Aorta (tissue), 5 donors: ENCODE measurements at regions not wholly inside any gene's neighbourhood (a gene's known extent, or its start where the extent isn't known, plus 50 kb on each side); places are given as distances from the start of the nearest gene placed in this dataset.

Experiments
- ATAC-seq: fragments of 200-7000 bp; cut with Tn5 transposase; one replicate; pipeline ENCODE4 v1.9.1; 2022; ENCODE audit warnings: moderate library complexity; ENCODE audit not compliant: low FRiP score
- DNase-seq, 2 donors: peaks; one replicate each; pipeline ENCODE4 v3.0.0-alpha.2; 2020
- H3K27ac ChIP-seq, 2 donors: one replicate each; pipeline ENCODE4 v1.5.1; 2013; ENCODE audit warnings: low read length in 2 of 2, mild to moderate bottlenecking in 2 of 2, moderate library complexity in 2 of 2, control low read depth in 1 of 2, inconsistent platforms in 1 of 2, low read depth in 1 of 2
- H3K27me3 ChIP-seq, 2 donors: one replicate each; pipeline ENCODE4 v1.6.1; 2013; ENCODE audit warnings: control low read depth in 1 of 2, low read length in 1 of 2, mild to moderate bottlenecking in 1 of 2, moderate library complexity in 1 of 2; ENCODE audit not compliant: insufficient read depth in 2 of 2, control insufficient read depth in 1 of 2
- H3K36me3 ChIP-seq, 2 donors: one replicate each; pipeline ENCODE4 v1.6.1; 2013; ENCODE audit warnings: control low read depth in 1 of 2, low read length in 1 of 2, mild to moderate bottlenecking in 1 of 2; ENCODE audit not compliant: insufficient read depth in 2 of 2, control insufficient read depth in 1 of 2
- H3K4me1 ChIP-seq, 2 donors: one replicate each; pipeline ENCODE4 v1.6.1; 2013; ENCODE audit warnings: low read length in 2 of 2, control low read depth in 1 of 2, mild to moderate bottlenecking in 1 of 2, moderate library complexity in 1 of 2; ENCODE audit not compliant: insufficient read depth in 2 of 2, control insufficient read depth in 1 of 2
- H3K4me3 ChIP-seq, 2 donors: one replicate each; pipeline ENCODE4 v1.5.1; 2013; ENCODE audit warnings: low read length in 2 of 2, control low read depth in 1 of 2, mild to moderate bottlenecking in 1 of 2
- H3K9me3 ChIP-seq: one replicate; pipeline ENCODE4 v1.6.1; 2013; ENCODE audit warnings: mild to moderate bottlenecking, low read length; ENCODE audit not compliant: control insufficient read depth
- WGBS, 2 donors: extraction: QIAGEN DNeasy Blood & Tissue Kit; methylation state at CpG; one replicate each; pipeline ENCODE4 v1.1.7; 2013; 5-methylcytosine and 5-hydroxymethylcytosine counted together
- intact Hi-C, 2 donors: fragments of 100-400 bp; cut with DNase I; formaldehyde crosslinking; loops; one replicate each; pipeline versions ENCODE4 v1.14.2 to v1.15.0; 2022
- donor health status: healthy with polysubstance abuse.
- donor health status: Bipolar disorder and iron deficiency.
- donor health status: DM: no; HTN: no; CAD: no.
- donor health status: DM: no; HTN: no; CAD: no.
- donor health status: DM: yes; HTN: yes; CAD: no.

- intact Hi-C loops: no loop called here
- ATAC-seq (no peak), DNase-seq (no peak)
- H3K9me3 ChIP-seq: no peaks in the 10 kb centered on the region
- H3K36me3 ChIP-seq: no peaks in the 10 kb centered on the region
- H3K27ac ChIP-seq: no peak overlapping the region
- H3K4me3 ChIP-seq: no peak overlapping the region
- H3K4me1 ChIP-seq: peaks cover 0 to 3% of the 10 kb centered on the region in 2 donors
- WGBS, 2 donors: 2 to 4% methylated on average over 2 of the region's 2 CpGs
- no peaks in the 10 kb centered on the region for H3K27me3 ChIP-seq
These were observed 833.7 kb upstream of the CHAC2 start for GRCh38 chr2:52933878-52934277.

- intact Hi-C loops: no loop called here
- Histone ChIP-seq H3K9me3 (no peaks in the 10 kb centered on the region), H3K4me1 (peaks cover 0 to 3% of the 10 kb centered on the region in 2 donors), H3K36me3 (no peaks in the 10 kb centered on the region), H3K27me3 (no peaks in the 10 kb centered on the region), H3K4me3 (no peak overlapping the region), H3K27ac (no peak overlapping the region)
- no peak for ATAC-seq
- 35 to 56% methylated on average over 1 of the region's 1 CpG for WGBS, 2 donors
- DNase-seq: no peak
These were observed 835.9 kb upstream of the CHAC2 start for GRCh38 chr2:52931660-52932059.

- H3K27ac ChIP-seq: no peak overlapping the region
- H3K9me3 ChIP-seq: no peaks in the 10 kb centered on the region
- no peak overlapping the region for H3K4me3 ChIP-seq
- ATAC-seq: no peak
- H3K36me3 ChIP-seq: no peaks in the 10 kb centered on the region
- intact Hi-C loops: no loop called here
- 96 to 100% methylated on average over 4 of the region's 4 CpGs for WGBS, 2 donors
- peak in 1 of 2 donors; percentile 53 for DNase-seq
- peaks cover 0 to 3% of the 10 kb centered on the region in 2 donors for H3K4me1 ChIP-seq
- H3K27me3 ChIP-seq: no peaks in the 10 kb centered on the region
These were observed 838.2 kb upstream of the CHAC2 start for GRCh38 chr2:52929412-52929811.

- Histone ChIP-seq H3K36me3 (no peaks in the 10 kb centered on the region), H3K27me3 (no peaks in the 10 kb centered on the region), H3K4me1 (no peaks in the 10 kb centered on the region), H3K27ac (no peak overlapping the region), H3K4me3 (no peak overlapping the region), H3K9me3 (no peaks in the 10 kb centered on the region)
- 86 to 90% methylated on average over 4 of the region's 4 CpGs for WGBS, 2 donors
- intact Hi-C loops: no loop called here
- no peak for DNase-seq
- no peak for ATAC-seq
These were observed 847.9 kb upstream of the CHAC2 start for GRCh38 chr2:52919673-52920072.

GRCh38 chr2:52918551-52918950, 849.1 kb upstream of the CHAC2 start:
- 63 to 75% methylated on average over 1 of the region's 1 CpG for WGBS, 2 donors
- Histone ChIP-seq H3K27ac (no peak overlapping the region), H3K27me3 (no peaks in the 10 kb centered on the region), H3K36me3 (no peaks in the 10 kb centered on the region), H3K4me3 (no peak overlapping the region), H3K4me1 (no peaks in the 10 kb centered on the region), H3K9me3 (no peaks in the 10 kb centered on the region)
- DNase-seq (no peak), ATAC-seq (no peak)
- intact Hi-C loops: no loop called here

GRCh38 chr2:52916981-52917380, 850.6 kb upstream of the CHAC2 start:
- no peaks in the 10 kb centered on the region for H3K36me3 ChIP-seq
- DNase-seq (no peak), ATAC-seq (no peak)
- H3K4me1 ChIP-seq: no peaks in the 10 kb centered on the region
- no peaks in the 10 kb centered on the region for H3K9me3 ChIP-seq
- intact Hi-C loops: no loop called here
- H3K27ac ChIP-seq: no peak overlapping the region
- no peak overlapping the region for H3K4me3 ChIP-seq
- 60 to 65% methylated on average over 3 of the region's 3 CpGs for WGBS, 2 donors
- H3K27me3 ChIP-seq: no peaks in the 10 kb centered on the region

- Histone ChIP-seq H3K9me3 (no peaks in the 10 kb centered on the region), H3K27me3 (no peaks in the 10 kb centered on the region), H3K4me1 (no peaks in the 10 kb centered on the region), H3K36me3 (no peaks in the 10 kb centered on the region), H3K27ac (no peak overlapping the region), H3K4me3 (no peak overlapping the region)
- WGBS, 2 donors: 29 to 32% methylated on average over 1 of the region's 1 CpG
- intact Hi-C loops: no loop called here
- ATAC-seq (no peak), DNase-seq (no peak)
These were observed 863.2 kb upstream of the CHAC2 start for GRCh38 chr2:52904355-52904891.

GRCh38 chr2:52897511-52898044, 870.0 kb upstream of the CHAC2 start:
- intact Hi-C loops: no loop called here
- no peak overlapping the region for H3K4me3 ChIP-seq
- H3K36me3 ChIP-seq: no peaks in the 10 kb centered on the region
- 91 to 98% methylated on average over 2 of the region's 2 CpGs for WGBS, 2 donors
- no peaks in the 10 kb centered on the region for H3K27me3 ChIP-seq
- no peaks in the 10 kb centered on the region for H3K4me1 ChIP-seq
- peaks cover 2% of the 10 kb centered on the region for H3K9me3 ChIP-seq
- ATAC-seq (no peak), DNase-seq (no peak)
- no peak overlapping the region for H3K27ac ChIP-seq

GRCh38 chr2:52895726-52896340, 871.8 kb upstream of the CHAC2 start:
- Histone ChIP-seq H3K4me3 (no peak overlapping the region), H3K27me3 (no peaks in the 10 kb centered on the region), H3K9me3 (peaks cover 2% of the 10 kb centered on the region), H3K36me3 (no peaks in the 10 kb centered on the region), H3K27ac (no peak overlapping the region), H3K4me1 (no peaks in the 10 kb centered on the region)
- WGBS, 2 donors: 34 to 36% methylated on average over 4 of the region's 4 CpGs
- no peak for DNase-seq
- intact Hi-C loops: no loop called here
- no peak for ATAC-seq
